Myocyte (in vitro differentiated cells): ENCODE measurements at regions not wholly inside any gene's neighbourhood (a gene's known extent, or its start where the extent isn't known, plus 50 kb on each side); places are given as distances from the start of the nearest gene placed in this dataset.

Source experiments
- DNase-seq: peaks from one replicate; pipeline ENCODE4 v3.0.0-alpha.2; 2012; ENCODE audit warnings: low read depth

- peak; percentile 30 for DNase-seq
Measured at GRCh38 chr11:119782739-119783072, 53.7 kb upstream of the NECTIN1 start.

DNA sequence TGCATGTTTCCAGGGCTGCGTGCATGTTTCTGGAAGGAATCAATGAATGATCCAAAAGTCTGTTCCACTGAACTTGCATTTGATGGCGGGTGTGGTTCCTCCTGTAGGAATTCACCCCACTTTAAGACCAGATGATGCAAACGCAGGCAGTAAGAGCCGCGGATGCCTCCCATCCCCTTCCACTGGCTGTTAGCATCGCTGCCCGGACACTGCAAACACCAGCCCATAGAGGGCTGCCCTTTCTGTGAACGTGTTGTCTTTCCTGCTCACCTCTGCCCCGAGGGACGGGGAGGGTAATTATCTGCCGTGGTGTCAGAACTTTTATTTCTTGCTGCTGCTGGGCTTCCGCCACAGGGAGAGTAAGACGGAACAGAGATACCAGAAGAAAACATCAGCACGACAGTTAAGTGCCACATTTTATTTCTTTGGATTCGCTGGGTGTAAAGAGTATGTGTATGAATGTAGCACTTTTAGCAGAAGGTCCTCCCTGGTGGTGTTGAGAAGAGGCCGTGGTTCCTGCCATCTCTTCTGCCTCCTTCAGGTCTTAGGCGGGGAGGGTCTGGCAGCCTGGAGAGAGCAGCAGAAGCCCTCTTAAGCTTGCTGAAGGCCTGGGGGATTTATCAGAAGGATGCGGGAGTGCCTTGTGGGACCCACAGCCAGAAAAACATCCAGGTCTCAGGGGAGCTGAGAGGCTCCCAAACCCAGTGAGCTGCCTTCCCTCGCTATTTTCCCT, 53.2 kb upstream of the NECTIN1 start:
- DNase-seq: no peak

GRCh38 chr11:119780222-119780953, 51.4 kb upstream of the NECTIN1 start:
- no peak for DNase-seq

- DNase-seq: no peak
Measured at GRCh38 chr11:119779195-119780071, 50.4 kb upstream of the NECTIN1 start.
